ENCODE measurements at regions not wholly inside any gene's neighbourhood (a gene's known extent, or its start where the extent isn't known, plus 50 kb on each side); places are given as distances from the start of the nearest gene placed in this dataset.

- TF ChIP-seq CTCF (conservative IDR thresholded peaks at IDR 0.05) (no peak), ZFX (IDR thresholded peaks at IDR 0.05) (no peak)
Observed at GRCh38 chr10:3008518-3009195, 58.7 kb upstream of the PFKP start.

Measured in C4-2B (cell line).